NB4 (cell line): ENCODE measurements at regions not wholly inside any gene's neighbourhood (a gene's known extent, or its start where the extent isn't known, plus 50 kb on each side); places are given as distances from the start of the nearest gene placed in this dataset.

ENCODE experiments used
- CTCF ChIP-seq: IDR thresholded peaks from one replicate; pipeline ENCODE4 v1.5.1; 2012; ENCODE audit warnings: low read depth, low read length
- MAX ChIP-seq: IDR thresholded peaks from 2 replicates; pipeline ENCODE4 v1.6.1; 2011; ENCODE audit warnings: low read depth, low read length
- POLR2A ChIP-seq: IDR thresholded peaks from 2 replicates; pipeline ENCODE4 v1.6.1; 2011; ENCODE audit warnings: mild to moderate bottlenecking; ENCODE audit not compliant: insufficient read length; ENCODE audit errors: extremely low read depth

- TF ChIP-seq CTCF = no peak
- TF ChIP-seq POLR2A = no peak
- TF ChIP-seq MAX = no peak
These were observed 251.4 kb downstream of the PRL start for GRCh38 chr6:22045261-22045912.
